ENCODE measurements at regions not wholly inside any gene's neighbourhood (a gene's known extent, or its start where the extent isn't known, plus 50 kb on each side); places are given as distances from the start of the nearest gene placed in this dataset.
"Not testable (repeated sequence)": the region's sequence is repeated elsewhere in the genome, so short reads cannot be mapped to it uniquely, and the experiment has no call there.

GRCh38 chr11:101779167-101779566 lies 135.6 kb upstream of the CEP126 start:
- TF ChIP-seq USF2 (IDR thresholded peaks at IDR 0.05; ENCODE audit: low read depth, low read length); CTCF (conservative IDR thresholded peaks at IDR 0.05; ENCODE audit: low read depth, low read length); POLR2A (IDR thresholded peaks at IDR 0.05; ENCODE audit: low read depth, low read length): not testable (repeated sequence)

All from IMR-90 (cell line).